ENCODE measurements at regions not wholly inside any gene's neighbourhood (a gene's known extent, or its start where the extent isn't known, plus 50 kb on each side); places are given as distances from the start of the nearest gene placed in this dataset.

- DNase-seq (ENCODE audit: low spot score), result no peak
These were observed 65.5 kb upstream of the NR2F2 start for GRCh38 chr15:96264801-96265515.

GRCh38 chr15:96266456-96266855 is 64.0 kb upstream of the NR2F2 start:
- DNase-seq (ENCODE audit: low spot score), result no peak

- no peak for DNase-seq (ENCODE audit: low spot score)
These were observed 63.0 kb upstream of the NR2F2 start for GRCh38 chr15:96267463-96267862.

- DNase-seq (ENCODE audit: low spot score), result no peak
These were observed 61.9 kb upstream of the NR2F2 start for GRCh38 chr15:96268442-96269204.

- DNase-seq (ENCODE audit: low spot score), result no peak
These were observed 59.8 kb upstream of the NR2F2 start for GRCh38 chr15:96270581-96271172.

- no peak for DNase-seq (ENCODE audit: low spot score)
These were observed 58.1 kb upstream of the NR2F2 start for GRCh38 chr15:96272427-96272826.

- DNase-seq (ENCODE audit: low spot score), result no peak
These were observed 57.0 kb upstream of the NR2F2 start for GRCh38 chr15:96273317-96274086.

- no peak for DNase-seq (ENCODE audit: low spot score)
These were observed 56.4 kb upstream of the NR2F2 start for GRCh38 chr15:96274087-96274440.

GRCh38 chr15:96274698-96275097 is 55.8 kb upstream of the NR2F2 start:
- no peak for DNase-seq (ENCODE audit: low spot score)

- DNase-seq (ENCODE audit: low spot score), result no peak
These were observed 53.9 kb upstream of the NR2F2 start for GRCh38 chr15:96276438-96277210.
